B cell (primary cell): ENCODE measurements at regions not wholly inside any gene's neighbourhood (a gene's known extent, or its start where the extent isn't known, plus 50 kb on each side); places are given as distances from the start of the nearest gene placed in this dataset.

ENCODE experiments used
- ATAC-seq: fragments of 200-7000 bp; cut with Tn5 transposase; one replicate; pipeline ENCODE4 v1.10.0; 2021; ENCODE audit warnings: low read depth, mild to moderate bottlenecking, moderate number of reproducible peaks, moderate library complexity
- CTCF ChIA-PET: fragments of 350-600 bp; sonication (Branson Sonifier 250); formaldehyde crosslinking; loops from one replicate; lab custom pipeline; 2021; ENCODE audit warnings: antibody characterized with exemption, inconsistent platforms; lab: Charles Lee
- POLR2A ChIA-PET: fragments of 350-600 bp; sonication (Branson Sonifier 250); formaldehyde crosslinking; loops from one replicate; lab custom pipeline; 2021; ENCODE audit warnings: antibody characterized with exemption; lab: Charles Lee
- DNase-seq: peaks from one replicate; pipeline ENCODE4 v3.0.0; 2013
- H2AFZ ChIP-seq: 2 replicates; pipeline ENCODE4 v1.6.1; 2012; ENCODE audit warnings: mild to moderate bottlenecking, low read depth, low read length; ENCODE audit not compliant: insufficient read depth, poor library complexity, severe bottlenecking
- H3K27ac ChIP-seq, 2 donors: 1 replicate in 1 of 2; 2 replicates in 1 of 2; pipeline ENCODE4 v1.5.1; 2012 to 2013; ENCODE audit warnings: low read length in 2 of 2, mild to moderate bottlenecking in 2 of 2, moderate library complexity in 1 of 2
- H3K27me3 ChIP-seq, 4 experiments: fragments of 200-600 bp in 1 of 4; sonication (generic) in 1 of 4; replicated peaks in 1 of 4; 1 replicate in 2 of 4; 2 replicates in 2 of 4; pipeline versions ENCODE4 v1.6.1 to v1.7.0; 2013 to 2016; ENCODE audit warnings: low read length in 3 of 4, mild to moderate bottlenecking in 2 of 4, mixed read lengths in 1 of 4, moderate library complexity in 1 of 4; ENCODE audit not compliant: insufficient read depth in 4 of 4, control insufficient read depth in 3 of 4; ENCODE audit errors: control extremely low read depth in 1 of 4
- H3K36me3 ChIP-seq, 2 experiments: replicated peaks in 1 of 2; 1 replicate in 1 of 2; 2 replicates in 1 of 2; pipeline versions ENCODE4 v1.6.1 to v1.7.1; 2013; ENCODE audit warnings: low read length in 1 of 2; ENCODE audit not compliant: insufficient read depth in 2 of 2, control insufficient read depth in 1 of 2; ENCODE audit errors: control extremely low read depth in 1 of 2, extremely low read depth in 1 of 2
- H3K4me1 ChIP-seq, 2 donors: fragments of 200-600 bp in 1 of 2; sonication (generic) in 1 of 2; 1 replicate in 1 of 2; 2 replicates in 1 of 2; pipeline versions ENCODE4 v1.5.1 to v1.6.1; 2013 to 2017; ENCODE audit warnings: low read length in 2 of 2; ENCODE audit not compliant: control insufficient read depth in 2 of 2, insufficient read depth in 2 of 2
- H3K4me2 ChIP-seq: replicated peaks from 2 replicates; pipeline ENCODE3; 2012; ENCODE audit warnings: mild to moderate bottlenecking, low read depth, low read length; ENCODE audit not compliant: poor library complexity, severe bottlenecking
- H3K4me3 ChIP-seq, 5 experiments: fragments of 200-600 bp in 1 of 5; sonication (generic) in 1 of 5; 1 replicate in 3 of 5; 2 replicates in 2 of 5; pipeline versions ENCODE4 v1.5.1 to v1.7.0; 2011 to 2016; ENCODE audit warnings: low read length in 4 of 5, mild to moderate bottlenecking in 4 of 5, low read depth in 2 of 5, control low read depth in 1 of 5, moderate library complexity in 1 of 5; ENCODE audit not compliant: insufficient read depth in 1 of 5; ENCODE audit errors: control extremely low read depth in 1 of 5, extremely low read depth in 1 of 5
- H3K79me2 ChIP-seq: fragments of 200-600 bp; sonication (generic); one replicate; pipeline ENCODE4 v1.6.0; 2016; ENCODE audit warnings: low read length; ENCODE audit not compliant: control insufficient read depth, insufficient read depth
- H3K9ac ChIP-seq: fragments of 200-600 bp; sonication (generic); 2 replicates; pipeline ENCODE4 v1.6.1; 2017; ENCODE audit warnings: mild to moderate bottlenecking, low read length, moderate library complexity
- H3K9me3 ChIP-seq, 3 donors: one replicate each; pipeline versions ENCODE4 v1.6.1 to v1.7.1; 2013; ENCODE audit warnings: low read length in 2 of 3; ENCODE audit not compliant: control insufficient read depth in 2 of 3, insufficient read depth in 1 of 3; ENCODE audit errors: control extremely low read depth in 1 of 3
- H4K20me1 ChIP-seq: 2 replicates; pipeline ENCODE4 v1.6.0; 2012; ENCODE audit warnings: mild to moderate bottlenecking, low read length; ENCODE audit not compliant: insufficient read depth, control insufficient read depth, poor library complexity, severe bottlenecking
- H3K27ac Mint-ChIP-seq: one replicate; pipeline ENCODE4 v1.8.0; 2021; ENCODE audit warnings: mixed read lengths
- H3K27me3 Mint-ChIP-seq: one replicate; pipeline ENCODE4 v1.8.0; 2021; ENCODE audit warnings: mixed read lengths
- H3K4me1 Mint-ChIP-seq: one replicate; pipeline ENCODE4 v1.8.0; 2021; ENCODE audit warnings: mixed read lengths
- H3K4me3 Mint-ChIP-seq: one replicate; pipeline ENCODE4 v1.8.0; 2021; ENCODE audit warnings: mixed read lengths
- H3K9me3 Mint-ChIP-seq: one replicate; pipeline ENCODE4 v1.8.0; 2022; ENCODE audit warnings: mixed read lengths; ENCODE audit not compliant: insufficient read depth
- CTCF ChIP-seq: fragments of 200-600 bp; IDR thresholded peaks from one replicate; pipeline ENCODE4 v1.8.0; 2022; ENCODE audit warnings: antibody characterized with exemption, mild to moderate bottlenecking
- EZH2 ChIP-seq: IDR thresholded peaks from 2 replicates; pipeline ENCODE4 v1.6.1; 2012; ENCODE audit warnings: borderline replicate concordance, low read depth, mild to moderate bottlenecking, moderate library complexity, low read length; ENCODE audit not compliant: insufficient read depth, poor library complexity, severe bottlenecking
- WGBS: methylation state at CpG from one replicate; pipeline ENCODE4 v1.1.5; 2013; ENCODE audit warnings: missing lambda C conversion rate; ENCODE audit not compliant: insufficient coverage; 5-methylcytosine and 5-hydroxymethylcytosine counted together
- intact Hi-C: fragments of 100-400 bp; cut with micrococcal nuclease; formaldehyde crosslinking; loops from one replicate; pipeline ENCODE4 v1.10.0; 2022

- Histone ChIP-seq H3K4me3 (no peak overlapping the region), H3K9ac (no peak overlapping the region), H3K36me3 (no peaks in the 10 kb centered on the region), H3K27me3 (no peaks in the 10 kb centered on the region), H4K20me1 (no peaks in the 10 kb centered on the region), H3K9me3 (no peaks in the 10 kb centered on the region), H3K27ac (no peak overlapping the region), H3K79me2 (no peaks in the 10 kb centered on the region), H2AFZ (no peak overlapping the region), H3K4me2 (no peak overlapping the region), H3K4me1 (no peaks in the 10 kb centered on the region)
- Mint-ChIP-seq H3K4me1 (no peaks in the 10 kb centered on the region), H3K4me3 (no peak overlapping the region), H3K27ac (no peak overlapping the region), H3K9me3 (no peaks in the 10 kb centered on the region), H3K27me3 (peaks cover 11% of the 10 kb centered on the region)
- no peak for TF ChIP-seq EZH2
- TF ChIP-seq CTCF: no peak
- ChIA-PET POLR2A (no interaction called here), CTCF (interaction anchor here (0.7 to 1.5 kb wide), 2 partner anchors 13 to 23 kb away, joined by 3 to 4 read pairs; no protein-coding TSS in a partner anchor)
- ATAC-seq (no peak), DNase-seq (no peak)
- intact Hi-C loops: no loop called here
- WGBS: 87% methylated on average over 2 of the region's 5 CpGs
These were observed 111.2 kb upstream of the KIF5B start for GRCh38 chr10:32167450-32167849.

GRCh38 chr10:32166365-32166764, 110.1 kb upstream of the KIF5B start:
- no peak overlapping the region for H3K27ac Mint-ChIP-seq
- CTCF ChIA-PET: interaction anchor here (1.5 kb wide), 1 partner anchor 24 kb away, joined by 3 read pairs; no protein-coding TSS in a partner anchor
- intact Hi-C loops: no loop called here

More at GRCh38 chr10:32166365-32166764, 110.1 kb upstream of the KIF5B start:
- Histone ChIP-seq H3K27me3 (no peaks in the 10 kb centered on the region), H3K4me2 (no peak overlapping the region), H3K9ac (no peak overlapping the region), H3K4me1 (no peaks in the 10 kb centered on the region), H3K9me3 (no peaks in the 10 kb centered on the region), H3K4me3 (no peak overlapping the region), H3K79me2 (no peaks in the 10 kb centered on the region), H3K36me3 (no peaks in the 10 kb centered on the region), H4K20me1 (no peaks in the 10 kb centered on the region), H2AFZ (no peak overlapping the region), H3K27ac (no peak overlapping the region)
- TF ChIP-seq CTCF (no peak), EZH2 (no peak)
- H3K4me3 Mint-ChIP-seq: no peak overlapping the region
- peaks cover 14% of the 10 kb centered on the region for H3K27me3 Mint-ChIP-seq
- H3K9me3 Mint-ChIP-seq: no peaks in the 10 kb centered on the region
- no peaks in the 10 kb centered on the region for H3K4me1 Mint-ChIP-seq
- no peak for DNase-seq
- ATAC-seq: no peak
- POLR2A ChIA-PET: no interaction called here
